ENCODE measurements at regions not wholly inside any gene's neighbourhood (a gene's known extent, or its start where the extent isn't known, plus 50 kb on each side); places are given as distances from the start of the nearest gene placed in this dataset.

DNA sequence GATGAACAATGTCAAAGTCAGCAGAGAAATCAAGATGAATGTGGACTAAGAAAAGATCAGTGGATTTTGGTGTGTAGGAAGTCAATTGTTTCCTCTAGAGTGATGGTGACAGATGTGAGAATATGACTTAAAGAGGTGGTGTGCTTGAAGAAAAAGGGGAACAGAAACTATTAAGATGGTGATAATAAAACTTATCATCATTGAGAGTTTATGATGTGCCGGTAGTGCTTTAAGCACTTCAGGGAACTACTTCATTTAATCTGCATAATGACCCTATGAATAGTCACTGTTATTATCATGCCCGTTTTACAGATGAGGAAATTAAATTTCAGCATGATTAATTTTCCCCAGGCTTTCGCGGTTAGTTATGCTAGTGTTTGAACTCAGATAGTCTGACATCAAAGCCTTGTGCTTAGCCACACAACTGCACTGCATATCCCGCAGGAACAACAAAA, 246.9 kb upstream of the LRRC7 start:
- TF ChIP-seq, protein P1, sequence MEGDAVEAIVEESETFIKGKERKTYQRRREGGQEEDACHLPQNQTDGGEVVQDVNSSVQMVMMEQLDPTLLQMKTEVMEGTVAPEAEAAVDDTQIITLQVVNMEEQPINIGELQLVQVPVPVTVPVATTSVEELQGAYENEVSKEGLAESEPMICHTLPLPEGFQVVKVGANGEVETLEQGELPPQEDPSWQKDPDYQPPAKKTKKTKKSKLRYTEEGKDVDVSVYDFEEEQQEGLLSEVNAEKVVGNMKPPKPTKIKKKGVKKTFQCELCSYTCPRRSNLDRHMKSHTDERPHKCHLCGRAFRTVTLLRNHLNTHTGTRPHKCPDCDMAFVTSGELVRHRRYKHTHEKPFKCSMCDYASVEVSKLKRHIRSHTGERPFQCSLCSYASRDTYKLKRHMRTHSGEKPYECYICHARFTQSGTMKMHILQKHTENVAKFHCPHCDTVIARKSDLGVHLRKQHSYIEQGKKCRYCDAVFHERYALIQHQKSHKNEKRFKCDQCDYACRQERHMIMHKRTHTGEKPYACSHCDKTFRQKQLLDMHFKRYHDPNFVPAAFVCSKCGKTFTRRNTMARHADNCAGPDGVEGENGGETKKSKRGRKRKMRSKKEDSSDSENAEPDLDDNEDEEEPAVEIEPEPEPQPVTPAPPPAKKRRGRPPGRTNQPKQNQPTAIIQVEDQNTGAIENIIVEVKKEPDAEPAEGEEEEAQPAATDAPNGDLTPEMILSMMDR (IDR thresholded peaks at IDR 0.05 in 4 of 5, conservative IDR thresholded peaks at IDR 0.05 in 1 of 5): no peak
- no peak for TF ChIP-seq POLR2A (IDR thresholded peaks at IDR 0.05)

Measured in gastrocnemius medialis (tissue), 4 donors.